ENCODE measurements at regions not wholly inside any gene's neighbourhood (a gene's known extent, or its start where the extent isn't known, plus 50 kb on each side); places are given as distances from the start of the nearest gene placed in this dataset.
A peak's percentile ranks its signal among the peaks of the same experiment; 100 is the strongest.

DNA sequence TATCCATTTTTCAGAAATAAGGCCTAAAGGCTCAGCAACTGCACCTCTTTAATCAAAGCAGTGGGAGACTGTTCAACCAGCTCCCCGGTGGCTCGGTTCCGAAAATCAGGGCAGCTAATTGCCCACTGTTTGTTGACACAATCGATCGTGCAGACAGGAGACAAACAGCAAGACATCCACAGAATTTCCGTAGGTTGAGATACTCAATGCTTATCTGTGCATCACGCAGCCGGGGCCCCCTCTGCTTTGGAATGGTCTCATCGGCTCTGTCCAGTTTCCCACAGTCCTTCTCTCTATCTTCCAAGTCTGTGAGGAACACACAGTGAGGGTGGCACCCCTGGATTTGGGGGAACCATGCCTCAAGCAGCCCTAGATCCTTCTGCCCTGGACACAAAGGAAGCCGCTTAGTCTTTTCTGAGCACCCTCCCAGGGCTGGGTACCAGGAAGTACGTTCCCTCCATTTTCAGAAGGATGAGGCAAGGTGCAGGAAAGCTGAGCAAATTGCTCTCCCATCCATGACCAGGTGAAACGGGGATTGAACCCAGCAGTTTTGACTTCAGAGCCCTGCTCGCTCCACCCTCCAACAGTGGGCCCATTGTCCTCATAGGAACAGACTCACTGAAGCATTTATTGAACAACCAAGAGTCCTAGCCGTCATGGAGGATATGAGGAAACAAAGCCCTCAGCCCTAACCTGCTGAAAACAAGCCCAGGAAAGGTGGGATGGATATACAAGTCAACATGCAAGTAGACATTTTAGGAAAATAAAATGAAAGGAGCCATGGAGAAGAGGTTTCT is 70.7 kb downstream of the C16orf95 start:
- H3K4me3 ChIP-seq (ENCODE audit: low read depth, low read length): no peak overlapping the region
- ChIA-PET CTCF (interaction anchor here (0.6 kb wide), 2 partner anchors 176 to 795 kb away, joined by 3 read pairs; no protein-coding TSS in a partner anchor), POLR2A (no interaction called here)
- H3K36me3 ChIP-seq (ENCODE audit: control insufficient read depth in 2 of 2, insufficient read depth in 1 of 2, low read length in 2 of 2): no peaks in the 10 kb centered on the region
- TF ChIP-seq, protein P1, sequence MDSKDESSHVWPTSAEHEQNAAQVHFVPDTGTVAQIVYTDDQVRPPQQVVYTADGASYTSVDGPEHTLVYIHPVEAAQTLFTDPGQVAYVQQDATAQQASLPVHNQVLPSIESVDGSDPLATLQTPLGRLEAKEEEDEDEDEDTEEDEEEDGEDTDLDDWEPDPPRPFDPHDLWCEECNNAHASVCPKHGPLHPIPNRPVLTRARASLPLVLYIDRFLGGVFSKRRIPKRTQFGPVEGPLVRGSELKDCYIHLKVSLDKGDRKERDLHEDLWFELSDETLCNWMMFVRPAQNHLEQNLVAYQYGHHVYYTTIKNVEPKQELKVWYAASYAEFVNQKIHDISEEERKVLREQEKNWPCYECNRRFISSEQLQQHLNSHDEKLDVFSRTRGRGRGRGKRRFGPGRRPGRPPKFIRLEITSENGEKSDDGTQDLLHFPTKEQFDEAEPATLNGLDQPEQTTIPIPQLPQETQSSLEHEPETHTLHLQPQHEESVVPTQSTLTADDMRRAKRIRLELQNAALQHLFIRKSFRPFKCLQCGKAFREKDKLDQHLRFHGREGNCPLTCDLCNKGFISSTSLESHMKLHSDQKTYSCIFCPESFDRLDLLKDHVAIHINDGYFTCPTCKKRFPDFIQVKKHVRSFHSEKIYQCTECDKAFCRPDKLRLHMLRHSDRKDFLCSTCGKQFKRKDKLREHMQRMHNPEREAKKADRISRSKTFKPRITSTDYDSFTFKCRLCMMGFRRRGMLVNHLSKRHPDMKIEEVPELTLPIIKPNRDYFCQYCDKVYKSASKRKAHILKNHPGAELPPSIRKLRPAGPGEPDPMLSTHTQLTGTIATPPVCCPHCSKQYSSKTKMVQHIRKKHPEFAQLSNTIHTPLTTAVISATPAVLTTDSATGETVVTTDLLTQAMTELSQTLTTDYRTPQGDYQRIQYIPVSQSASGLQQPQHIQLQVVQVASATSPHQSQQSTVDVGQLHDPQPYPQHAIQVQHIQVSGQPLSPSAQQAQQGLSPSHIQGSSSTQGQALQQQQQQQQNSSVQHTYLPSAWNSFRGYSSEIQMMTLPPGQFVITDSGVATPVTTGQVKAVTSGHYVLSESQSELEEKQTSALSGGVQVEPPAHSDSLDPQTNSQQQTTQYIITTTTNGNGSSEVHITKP (tag by site-specific recombination; IDR thresholded peaks at IDR 0.05): peak; percentile 62
- TF ChIP-seq ZNF629 (tag by site-specific recombination; IDR thresholded peaks at IDR 0.05): no peak
- no peak for TF ChIP-seq ZNF510 (tag by site-specific recombination; IDR thresholded peaks at IDR 0.05; ENCODE audit: insufficient replicate concordance)
- peak; percentile 28; the same call in 1 of the 2 replicates for TF ChIP-seq GLIS1 (tag by site-specific recombination; IDR thresholded peaks at IDR 0.05)
- TF ChIP-seq ZIC2 (tag by site-specific recombination; IDR thresholded peaks at IDR 0.05): peak; percentile 84
- no peaks in the 10 kb centered on the region for H3K9me3 ChIP-seq (ENCODE audit: control insufficient read depth, insufficient read depth, low read depth, low read length)
- no peak overlapping the region for H3K27ac ChIP-seq (ENCODE audit: extremely low read depth, low read depth, low read length)
- peaks cover 10% of the 10 kb centered on the region for H3K4me1 ChIP-seq (ENCODE audit: control insufficient read depth, insufficient read depth, low read length)

DNA sequence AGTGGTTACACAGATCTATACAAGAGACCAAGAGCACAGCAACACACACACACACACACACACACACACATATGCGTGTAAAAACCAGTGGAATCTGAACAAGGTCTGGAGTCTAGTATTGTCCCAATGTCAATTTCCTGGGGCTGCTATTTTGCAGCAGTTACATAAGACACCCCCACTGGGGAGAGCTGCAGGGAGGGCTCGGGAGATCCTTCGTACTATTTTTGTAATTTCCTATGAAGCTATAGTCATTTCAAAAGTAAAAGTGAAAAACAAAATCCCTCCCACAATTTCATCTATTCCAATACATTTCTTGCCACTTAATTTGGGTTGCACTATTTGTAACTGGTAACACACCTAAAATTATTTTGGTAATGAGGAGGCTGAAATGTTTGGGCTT is 68.5 kb downstream of the C16orf95 start:
- CTCF ChIA-PET: interaction anchor here (0.6 kb wide), 2 partner anchors 14 to 231 kb away, joined by 3 to 6 read pairs; no protein-coding TSS in a partner anchor
- H3K27ac ChIP-seq (ENCODE audit: extremely low read depth, low read depth, low read length): no peak overlapping the region
- H3K36me3 ChIP-seq (ENCODE audit: control insufficient read depth in 2 of 2, insufficient read depth in 1 of 2, low read length in 2 of 2): no peaks in the 10 kb centered on the region
- H3K4me1 ChIP-seq (ENCODE audit: control insufficient read depth, insufficient read depth, low read length): peaks cover 10% of the 10 kb centered on the region
- H3K9me3 ChIP-seq (ENCODE audit: control insufficient read depth, insufficient read depth, low read depth, low read length): no peaks in the 10 kb centered on the region
- POLR2A ChIA-PET: no interaction called here
- no peak overlapping the region for H3K4me3 ChIP-seq (ENCODE audit: low read depth, low read length)
- TF ChIP-seq, protein P2, sequence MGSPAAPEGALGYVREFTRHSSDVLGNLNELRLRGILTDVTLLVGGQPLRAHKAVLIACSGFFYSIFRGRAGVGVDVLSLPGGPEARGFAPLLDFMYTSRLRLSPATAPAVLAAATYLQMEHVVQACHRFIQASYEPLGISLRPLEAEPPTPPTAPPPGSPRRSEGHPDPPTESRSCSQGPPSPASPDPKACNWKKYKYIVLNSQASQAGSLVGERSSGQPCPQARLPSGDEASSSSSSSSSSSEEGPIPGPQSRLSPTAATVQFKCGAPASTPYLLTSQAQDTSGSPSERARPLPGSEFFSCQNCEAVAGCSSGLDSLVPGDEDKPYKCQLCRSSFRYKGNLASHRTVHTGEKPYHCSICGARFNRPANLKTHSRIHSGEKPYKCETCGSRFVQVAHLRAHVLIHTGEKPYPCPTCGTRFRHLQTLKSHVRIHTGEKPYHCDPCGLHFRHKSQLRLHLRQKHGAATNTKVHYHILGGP (tag by site-specific recombination; IDR thresholded peaks at IDR 0.05): no peak
- TF ChIP-seq, protein P3, sequence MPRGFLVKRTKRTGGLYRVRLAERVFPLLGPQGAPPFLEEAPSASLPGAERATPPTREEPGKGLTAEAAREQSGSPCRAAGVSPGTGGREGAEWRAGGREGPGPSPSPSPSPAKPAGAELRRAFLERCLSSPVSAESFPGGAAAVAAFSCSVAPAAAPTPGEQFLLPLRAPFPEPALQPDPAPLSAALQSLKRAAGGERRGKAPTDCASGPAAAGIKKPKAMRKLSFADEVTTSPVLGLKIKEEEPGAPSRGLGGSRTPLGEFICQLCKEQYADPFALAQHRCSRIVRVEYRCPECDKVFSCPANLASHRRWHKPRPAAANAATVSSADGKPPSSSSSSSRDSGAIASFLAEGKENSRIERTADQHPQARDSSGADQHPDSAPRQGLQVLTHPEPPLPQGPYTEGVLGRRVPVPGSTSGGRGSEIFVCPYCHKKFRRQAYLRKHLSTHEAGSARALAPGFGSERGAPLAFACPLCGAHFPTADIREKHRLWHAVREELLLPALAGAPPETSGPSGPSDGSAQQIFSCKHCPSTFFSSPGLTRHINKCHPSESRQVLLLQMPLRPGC (tag by site-specific recombination; IDR thresholded peaks at IDR 0.05): no peak
- TF ChIP-seq, protein P4, sequence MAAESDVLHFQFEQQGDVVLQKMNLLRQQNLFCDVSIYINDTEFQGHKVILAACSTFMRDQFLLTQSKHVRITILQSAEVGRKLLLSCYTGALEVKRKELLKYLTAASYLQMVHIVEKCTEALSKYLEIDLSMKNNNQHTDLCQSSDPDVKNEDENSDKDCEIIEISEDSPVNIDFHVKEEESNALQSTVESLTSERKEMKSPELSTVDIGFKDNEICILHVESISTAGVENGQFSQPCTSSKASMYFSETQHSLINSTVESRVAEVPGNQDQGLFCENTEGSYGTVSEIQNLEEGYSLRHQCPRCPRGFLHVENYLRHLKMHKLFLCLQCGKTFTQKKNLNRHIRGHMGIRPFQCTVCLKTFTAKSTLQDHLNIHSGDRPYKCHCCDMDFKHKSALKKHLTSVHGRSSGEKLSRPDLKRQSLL (tag by site-specific recombination; IDR thresholded peaks at IDR 0.05): no peak
- TF ChIP-seq ZBTB1 (tag by site-specific recombination; IDR thresholded peaks at IDR 0.05): no peak
- TF ChIP-seq, protein P5, sequence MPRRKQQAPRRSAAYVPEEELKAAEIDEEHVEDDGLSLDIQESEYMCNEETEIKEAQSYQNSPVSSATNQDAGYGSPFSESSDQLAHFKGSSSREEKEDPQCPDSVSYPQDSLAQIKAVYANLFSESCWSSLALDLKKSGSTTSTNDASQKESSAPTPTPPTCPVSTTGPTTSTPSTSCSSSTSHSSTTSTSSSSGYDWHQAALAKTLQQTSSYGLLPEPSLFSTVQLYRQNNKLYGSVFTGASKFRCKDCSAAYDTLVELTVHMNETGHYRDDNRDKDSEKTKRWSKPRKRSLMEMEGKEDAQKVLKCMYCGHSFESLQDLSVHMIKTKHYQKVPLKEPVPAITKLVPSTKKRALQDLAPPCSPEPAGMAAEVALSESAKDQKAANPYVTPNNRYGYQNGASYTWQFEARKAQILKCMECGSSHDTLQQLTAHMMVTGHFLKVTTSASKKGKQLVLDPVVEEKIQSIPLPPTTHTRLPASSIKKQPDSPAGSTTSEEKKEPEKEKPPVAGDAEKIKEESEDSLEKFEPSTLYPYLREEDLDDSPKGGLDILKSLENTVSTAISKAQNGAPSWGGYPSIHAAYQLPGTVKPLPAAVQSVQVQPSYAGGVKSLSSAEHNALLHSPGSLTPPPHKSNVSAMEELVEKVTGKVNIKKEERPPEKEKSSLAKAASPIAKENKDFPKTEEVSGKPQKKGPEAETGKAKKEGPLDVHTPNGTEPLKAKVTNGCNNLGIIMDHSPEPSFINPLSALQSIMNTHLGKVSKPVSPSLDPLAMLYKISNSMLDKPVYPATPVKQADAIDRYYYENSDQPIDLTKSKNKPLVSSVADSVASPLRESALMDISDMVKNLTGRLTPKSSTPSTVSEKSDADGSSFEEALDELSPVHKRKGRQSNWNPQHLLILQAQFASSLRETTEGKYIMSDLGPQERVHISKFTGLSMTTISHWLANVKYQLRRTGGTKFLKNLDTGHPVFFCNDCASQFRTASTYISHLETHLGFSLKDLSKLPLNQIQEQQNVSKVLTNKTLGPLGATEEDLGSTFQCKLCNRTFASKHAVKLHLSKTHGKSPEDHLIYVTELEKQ (tag by site-specific recombination; IDR thresholded peaks at IDR 0.05; ENCODE audit: borderline replicate concordance): no peak
- TF ChIP-seq, protein P6, sequence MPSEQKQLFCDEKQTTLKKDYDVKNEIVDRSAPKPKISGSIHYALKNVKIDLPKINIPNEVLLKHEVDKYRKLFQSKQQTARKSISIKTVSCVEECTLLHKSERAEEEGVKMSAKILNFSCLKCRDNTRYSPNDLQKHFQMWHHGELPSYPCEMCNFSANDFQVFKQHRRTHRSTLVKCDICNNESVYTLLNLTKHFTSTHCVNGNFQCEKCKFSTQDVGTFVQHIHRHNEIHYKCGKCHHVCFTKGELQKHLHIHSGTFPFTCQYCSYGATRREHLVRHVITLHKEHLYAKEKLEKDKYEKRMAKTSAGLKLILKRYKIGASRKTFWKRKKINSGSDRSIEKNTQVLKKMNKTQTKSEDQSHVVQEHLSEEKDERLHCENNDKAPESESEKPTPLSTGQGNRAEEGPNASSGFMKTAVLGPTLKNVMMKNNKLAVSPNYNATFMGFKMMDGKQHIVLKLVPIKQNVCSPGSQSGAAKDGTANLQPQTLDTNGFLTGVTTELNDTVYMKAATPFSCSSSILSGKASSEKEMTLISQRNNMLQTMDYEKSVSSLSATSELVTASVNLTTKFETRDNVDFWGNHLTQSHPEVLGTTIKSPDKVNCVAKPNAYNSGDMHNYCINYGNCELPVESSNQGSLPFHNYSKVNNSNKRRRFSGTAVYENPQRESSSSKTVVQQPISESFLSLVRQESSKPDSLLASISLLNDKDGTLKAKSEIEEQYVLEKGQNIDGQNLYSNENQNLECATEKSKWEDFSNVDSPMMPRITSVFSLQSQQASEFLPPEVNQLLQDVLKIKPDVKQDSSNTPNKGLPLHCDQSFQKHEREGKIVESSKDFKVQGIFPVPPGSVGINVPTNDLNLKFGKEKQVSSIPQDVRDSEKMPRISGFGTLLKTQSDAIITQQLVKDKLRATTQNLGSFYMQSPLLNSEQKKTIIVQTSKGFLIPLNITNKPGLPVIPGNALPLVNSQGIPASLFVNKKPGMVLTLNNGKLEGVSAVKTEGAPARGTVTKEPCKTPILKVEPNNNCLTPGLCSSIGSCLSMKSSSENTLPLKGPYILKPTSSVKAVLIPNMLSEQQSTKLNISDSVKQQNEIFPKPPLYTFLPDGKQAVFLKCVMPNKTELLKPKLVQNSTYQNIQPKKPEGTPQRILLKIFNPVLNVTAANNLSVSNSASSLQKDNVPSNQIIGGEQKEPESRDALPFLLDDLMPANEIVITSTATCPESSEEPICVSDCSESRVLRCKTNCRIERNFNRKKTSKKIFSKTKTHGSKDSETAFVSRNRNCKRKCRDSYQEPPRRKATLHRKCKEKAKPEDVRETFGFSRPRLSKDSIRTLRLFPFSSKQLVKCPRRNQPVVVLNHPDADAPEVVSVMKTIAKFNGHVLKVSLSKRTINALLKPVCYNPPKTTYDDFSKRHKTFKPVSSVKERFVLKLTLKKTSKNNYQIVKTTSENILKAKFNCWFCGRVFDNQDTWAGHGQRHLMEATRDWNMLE (tag by site-specific recombination; conservative IDR thresholded peaks at IDR 0.05; ENCODE audit: low read depth): no peak
- TF ChIP-seq ZNF132 (tag by site-specific recombination; IDR thresholded peaks at IDR 0.05; ENCODE audit: borderline replicate concordance): no peak
- no peak for TF ChIP-seq ZNF157 (tag by site-specific recombination; IDR thresholded peaks at IDR 0.05)
- TF ChIP-seq SCRT1 (tag by site-specific recombination; IDR thresholded peaks at IDR 0.05; ENCODE audit: borderline replicate concordance): no peak
